ENCODE measurements at regions not wholly inside any gene's neighbourhood (a gene's known extent, or its start where the extent isn't known, plus 50 kb on each side); places are given as distances from the start of the nearest gene placed in this dataset.
A peak's percentile ranks its signal among the peaks of the same experiment; 100 is the strongest.
"Not testable (repeated sequence)": the region's sequence is repeated elsewhere in the genome, so short reads cannot be mapped to it uniquely, and the experiment has no call there.

- DNase-seq: no peak
Measured at GRCh38 chr18:55918444-55918843, 330.5 kb upstream of the TCF4 start.

GRCh38 chr18:55912919-55913318 lies 324.9 kb upstream of the TCF4 start:
- no peak for DNase-seq

GRCh38 chr18:55912071-55912470 lies 324.1 kb upstream of the TCF4 start:
- peak in 1 of 3 experiments; percentile 7 for DNase-seq

- DNase-seq: no peak
Measured at GRCh38 chr18:55910296-55910695, 322.3 kb upstream of the TCF4 start.

GRCh38 chr18:55908901-55909366 lies 320.9 kb upstream of the TCF4 start:
- no peak for DNase-seq

GRCh38 chr18:55907453-55908175 lies 319.6 kb upstream of the TCF4 start:
- DNase-seq: no peak

GRCh38 chr18:55906536-55906935 lies 318.5 kb upstream of the TCF4 start:
- DNase-seq: no peak

GRCh38 chr18:55903911-55904310 lies 315.9 kb upstream of the TCF4 start:
- DNase-seq: no peak

GRCh38 chr18:55900380-55900779 lies 312.4 kb upstream of the TCF4 start:
- DNase-seq: no peak

GRCh38 chr18:55897091-55897689 lies 309.2 kb upstream of the TCF4 start:
- DNase-seq: no peak

- DNase-seq: no peak
Measured at GRCh38 chr18:55893948-55894347, 306.0 kb upstream of the TCF4 start.

- DNase-seq: not testable (repeated sequence)
Measured at GRCh38 chr18:55892862-55893813, 305.1 kb upstream of the TCF4 start.

GRCh38 chr18:55886886-55887285 lies 298.9 kb upstream of the TCF4 start:
- no peak for DNase-seq

- no peak for DNase-seq
Measured at GRCh38 chr18:55884498-55884897, 296.5 kb upstream of the TCF4 start.

GRCh38 chr18:55880617-55881016 lies 292.6 kb upstream of the TCF4 start:
- DNase-seq: no peak

GRCh38 chr18:55879331-55879730 lies 291.3 kb upstream of the TCF4 start:
- no peak for DNase-seq

- DNase-seq: no peak
Measured at GRCh38 chr18:55878224-55878623, 290.2 kb upstream of the TCF4 start.

- DNase-seq: no peak
Measured at GRCh38 chr18:55877321-55877720, 289.3 kb upstream of the TCF4 start.

GRCh38 chr18:55876254-55876653 lies 288.3 kb upstream of the TCF4 start:
- DNase-seq: no peak

GRCh38 chr18:55875371-55875901 lies 287.4 kb upstream of the TCF4 start:
- no peak for DNase-seq

- no peak for DNase-seq
Measured at GRCh38 chr18:55869556-55870501, 281.8 kb upstream of the TCF4 start.

GRCh38 chr18:55868909-55869308 lies 280.9 kb upstream of the TCF4 start:
- no peak for DNase-seq

Data from NCI-H1417 (cell line).